Right renal cortex interstitium (tissue), 3 donors: ENCODE measurements at regions not wholly inside any gene's neighbourhood (a gene's known extent, or its start where the extent isn't known, plus 50 kb on each side); places are given as distances from the start of the nearest gene placed in this dataset.

Experiments used
- DNase-seq, 3 donors: peaks; one replicate each; pipeline ENCODE4 v3.0.0-alpha.2; 2013; ENCODE audit warnings: low read depth in 3 of 3, low spot score in 2 of 3

GRCh38 chr20:12353842-12354241, 436.1 kb downstream of the BTBD3 start:
- DNase-seq = no peak

- no peak for DNase-seq
Measured at GRCh38 chr20:12354725-12355124, 437.0 kb downstream of the BTBD3 start.

GRCh38 chr20:12355185-12355584, 437.5 kb downstream of the BTBD3 start:
- no peak for DNase-seq

- DNase-seq = no peak
Measured at GRCh38 chr20:12358006-12358654, 440.4 kb downstream of the BTBD3 start.

GRCh38 chr20:12358655-12359009, 440.9 kb downstream of the BTBD3 start:
- no peak for DNase-seq

- DNase-seq = no peak
Measured at GRCh38 chr20:12371990-12372389, 454.3 kb downstream of the BTBD3 start.

- no peak for DNase-seq
Measured at GRCh38 chr20:12372557-12372956, 454.9 kb downstream of the BTBD3 start.

GRCh38 chr20:12375967-12376366, 458.3 kb downstream of the BTBD3 start:
- DNase-seq = no peak

- DNase-seq = no peak
Measured at GRCh38 chr20:12383821-12384220, 466.1 kb downstream of the BTBD3 start.

GRCh38 chr20:12386821-12387220, 469.1 kb downstream of the BTBD3 start:
- no peak for DNase-seq

GRCh38 chr20:12391099-12391498, 473.4 kb downstream of the BTBD3 start:
- DNase-seq = no peak

- DNase-seq = no peak
Measured at GRCh38 chr20:12394786-12395185, 477.1 kb downstream of the BTBD3 start.

- DNase-seq = no peak
Measured at GRCh38 chr20:12395353-12395752, 477.7 kb downstream of the BTBD3 start.

- no peak for DNase-seq
Measured at GRCh38 chr20:12395760-12396159, 478.1 kb downstream of the BTBD3 start.

- no peak for DNase-seq
Measured at GRCh38 chr20:12399110-12399836, 481.6 kb downstream of the BTBD3 start.

- no peak for DNase-seq
Measured at GRCh38 chr20:12404941-12405340, 487.2 kb downstream of the BTBD3 start.

- no peak for DNase-seq
Measured at GRCh38 chr20:12406978-12407377, 489.3 kb downstream of the BTBD3 start.

- no peak for DNase-seq
Measured at GRCh38 chr20:12409501-12409900, 491.8 kb downstream of the BTBD3 start.

- no peak for DNase-seq
Measured at GRCh38 chr20:12410783-12411182, 493.1 kb downstream of the BTBD3 start.

GRCh38 chr20:12411246-12411940, 493.7 kb downstream of the BTBD3 start:
- DNase-seq = no peak

- no peak for DNase-seq
Measured at GRCh38 chr20:12413116-12413515, 495.4 kb downstream of the BTBD3 start.
